ENCODE measurements at regions not wholly inside any gene's neighbourhood (a gene's known extent, or its start where the extent isn't known, plus 50 kb on each side); places are given as distances from the start of the nearest gene placed in this dataset.

- TF ChIP-seq CTCF (IDR thresholded peaks at IDR 0.05): no peak
- no peak for TF ChIP-seq POLR2A (IDR thresholded peaks at IDR 0.05)
Measured at GRCh38 chr7:25580141-25580540, 351.9 kb upstream of the NPVF start.
